22Rv1 (cell line): ENCODE measurements at regions not wholly inside any gene's neighbourhood (a gene's known extent, or its start where the extent isn't known, plus 50 kb on each side); places are given as distances from the start of the nearest gene placed in this dataset.

Experiments used
- CTCF ChIP-seq: fragments of 450-650 bp; IDR thresholded peaks from 2 replicates; pipeline ENCODE4 v1.5.1; 2017; ENCODE audit warnings: mild to moderate bottlenecking
- ZFX ChIP-seq: fragments of 450-650 bp; IDR thresholded peaks from 2 replicates; pipeline ENCODE4 v1.6.1; 2017; ENCODE audit warnings: antibody characterized with exemption, borderline replicate concordance

- TF ChIP-seq CTCF (no peak), ZFX (no peak)
Measured at GRCh38 chr11:16685914-16686313, 52.5 kb upstream of the C11orf58 start.
